ENCODE measurements at regions not wholly inside any gene's neighbourhood (a gene's known extent, or its start where the extent isn't known, plus 50 kb on each side); places are given as distances from the start of the nearest gene placed in this dataset.

GRCh38 chr10:55051515-55051914 is 250.5 kb upstream of the PCDH15 start:
- H4K20me1 ChIP-seq (ENCODE audit: insufficient read depth) = no peaks in the 10 kb centered on the region
- no peak overlapping the region for H2AFZ ChIP-seq (ENCODE audit: low read depth, low read length)
- H3F3A ChIP-seq (ENCODE audit: insufficient read depth, low read length, poor library complexity, severe bottlenecking) = peaks cover 3% of the 10 kb centered on the region
- H3K4me2 ChIP-seq (ENCODE audit: low read length) = no peak overlapping the region
- no peaks in the 10 kb centered on the region for H3K27me3 ChIP-seq (ENCODE audit: insufficient read depth, low read depth, low read length)
- H3K9me3 ChIP-seq (ENCODE audit: low read length) = no peaks in the 10 kb centered on the region
- TF ChIP-seq EZH2 (IDR thresholded peaks at IDR 0.05; ENCODE audit: borderline replicate concordance, insufficient read depth, low read length, poor library complexity, severe bottlenecking) = no peak
- no peak for TF ChIP-seq CTCF (IDR thresholded peaks at IDR 0.05; ENCODE audit: poor library complexity, severe bottlenecking)
- no peak for TF ChIP-seq SMC3 (conservative IDR thresholded peaks at IDR 0.05; ENCODE audit: poor library complexity)
- TF ChIP-seq POLR2AphosphoS5 (IDR thresholded peaks at IDR 0.05) = no peak
- TF ChIP-seq TAF1 (IDR thresholded peaks at IDR 0.05; ENCODE audit: low read depth) = no peak
- no peak for TF ChIP-seq EP300 (conservative IDR thresholded peaks at IDR 0.05; ENCODE audit: poor library complexity, severe bottlenecking)
- no peak for TF ChIP-seq MXI1 (conservative IDR thresholded peaks at IDR 0.05; ENCODE audit: poor library complexity, severe bottlenecking)
- TF ChIP-seq RAD21 (conservative IDR thresholded peaks at IDR 0.05) = no peak
- TF ChIP-seq REST (IDR thresholded peaks at IDR 0.05; ENCODE audit: borderline replicate concordance) = no peak
- H3K9ac ChIP-seq (ENCODE audit: low read length) = no peak overlapping the region
- H3K27ac ChIP-seq (ENCODE audit: low read length) = no peak overlapping the region
- no peaks in the 10 kb centered on the region for H3K79me2 ChIP-seq (replicated peaks; ENCODE audit: insufficient read depth, low read length)
- no peaks in the 10 kb centered on the region for H3K36me3 ChIP-seq (ENCODE audit: insufficient read depth, low read length)
- H3K4me3 ChIP-seq (ENCODE audit: low read length) = no peak overlapping the region
- no peaks in the 10 kb centered on the region for H3K9me2 ChIP-seq (ENCODE audit: insufficient read depth, low read length)

GRCh38 chr10:55048830-55049498 is 247.9 kb upstream of the PCDH15 start:
- Histone ChIP-seq H3K36me3 (ENCODE audit: insufficient read depth, low read length) (no peaks in the 10 kb centered on the region), H3K4me3 (ENCODE audit: low read length) (no peak overlapping the region), H3K27me3 (ENCODE audit: insufficient read depth, low read depth, low read length) (no peaks in the 10 kb centered on the region), H3K4me2 (ENCODE audit: low read length) (no peak overlapping the region), H4K20me1 (ENCODE audit: insufficient read depth) (no peaks in the 10 kb centered on the region), H3K27ac (ENCODE audit: low read length) (no peak overlapping the region), H3K9me3 (ENCODE audit: low read length) (no peaks in the 10 kb centered on the region), H2AFZ (ENCODE audit: low read depth, low read length) (no peak overlapping the region), H3F3A (ENCODE audit: insufficient read depth, low read length, poor library complexity, severe bottlenecking) (peaks cover 3% of the 10 kb centered on the region), H3K9me2 (ENCODE audit: insufficient read depth, low read length) (no peaks in the 10 kb centered on the region), H3K9ac (ENCODE audit: low read length) (no peak overlapping the region), H3K79me2 (replicated peaks; ENCODE audit: insufficient read depth, low read length) (no peaks in the 10 kb centered on the region)
- TF ChIP-seq MXI1 (conservative IDR thresholded peaks at IDR 0.05; ENCODE audit: poor library complexity, severe bottlenecking) = no peak
- TF ChIP-seq POLR2AphosphoS5 (IDR thresholded peaks at IDR 0.05) = peak; percentile 34

Measured in neural cell (in vitro differentiated cells).